HCT116 (cell line): ENCODE measurements at regions not wholly inside any gene's neighbourhood (a gene's known extent, or its start where the extent isn't known, plus 50 kb on each side); places are given as distances from the start of the nearest gene placed in this dataset.

Source experiments
- ATAC-seq: fragments of 200-7000 bp; cut with Tn5 transposase; 2 replicates; pipeline ENCODE4 v1.9.1; 2020; ENCODE audit warnings: mild to moderate bottlenecking, moderate library complexity
- BruUV-seq: library from RNA; stranded (reverse); fragments of 400-500 nt; replicated peaks from 2 replicates; lab custom pipeline; 2021; lab: Mats Ljungman, UMichigan
- CTCF ChIA-PET: fragments of 300-600 bp; sonication (Branson Sonifier 250); formaldehyde crosslinking; loops from one replicate; lab custom pipeline; 2021; ENCODE audit warnings: antibody characterized with exemption; lab: Charles Lee
- POLR2A ChIA-PET: fragments of 300-600, 350-600 bp; sonication (Branson Sonifier 250); formaldehyde crosslinking; loops from one replicate; lab custom pipeline; 2021; ENCODE audit warnings: antibody characterized with exemption; lab: Charles Lee
- RAD21 ChIA-PET, 2 experiments: fragments of 300-600 bp; sonication (Branson Sonifier 250); formaldehyde crosslinking; loops; one replicate each; lab custom pipeline; 2023; ENCODE audit warnings: low total read pairs in 2 of 2; ENCODE audit not compliant: uncharacterized antibody in 2 of 2, unreplicated experiment in 2 of 2, low non-redundant PET in 1 of 2; lab: Charles Lee
- DNase-seq: peaks from one replicate; pipeline ENCODE4 v3.0.0-alpha.2; 2010; ENCODE audit warnings: low read depth, low spot score
- H2AFZ ChIP-seq: fragments of 200-600 bp; shearing (Covaris generic), sonication (generic); 2 replicates; pipeline ENCODE4 v1.6.1; 2017; ENCODE audit warnings: low read depth, mixed run types, mixed read lengths, antibody characterized with exemption, low read length; ENCODE audit not compliant: poor library complexity, severe bottlenecking
- H3K27ac ChIP-seq: 2 replicates; pipeline ENCODE4 v1.5.1; 2012; ENCODE audit warnings: low read depth, low read length
- H3K27me3 ChIP-seq: fragments of 200-600 bp; sonication (generic); 2 replicates; pipeline ENCODE4 v1.6.1; 2016; ENCODE audit warnings: mixed run types, low read length, mixed read lengths; ENCODE audit not compliant: insufficient read depth
- H3K36me3 ChIP-seq, 2 experiments: fragments of 200-500 bp in 1 of 2; fragments of 200-600 bp in 1 of 2; sonication (Bioruptor generic) in 1 of 2; sonication (generic) in 1 of 2; 2 replicates each; pipeline versions ENCODE4 v1.5.1 to v1.6.1; 2014 to 2016; ENCODE audit warnings: low read length in 2 of 2, inconsistent platforms in 1 of 2, mixed read lengths in 1 of 2, mixed run types in 1 of 2; ENCODE audit not compliant: insufficient read depth in 2 of 2, control insufficient read depth in 1 of 2
- H3K4me1 ChIP-seq, 2 experiments: fragments of 200-600 bp in 1 of 2; sonication (generic) in 1 of 2; 2 replicates each; pipeline versions ENCODE4 v1.5.1 to v1.6.1; 2012 to 2017; ENCODE audit warnings: low read length in 2 of 2, inconsistent platforms in 1 of 2, mild to moderate bottlenecking in 1 of 2, mixed read lengths in 1 of 2, mixed run types in 1 of 2, moderate library complexity in 1 of 2; ENCODE audit not compliant: insufficient read depth in 2 of 2, control insufficient read depth in 1 of 2
- H3K4me2 ChIP-seq: fragments of 200-600 bp; sonication (generic); 2 replicates; pipeline ENCODE4 v1.6.1; 2017; ENCODE audit warnings: mixed run types, low read length, mixed read lengths
- H3K4me3 ChIP-seq, 2 experiments: fragments of 200-600 bp in 1 of 2; sonication (generic) in 1 of 2; replicated peaks in 1 of 2; 2 replicates each; pipeline ENCODE4 v1.5.1; 2011 to 2016; ENCODE audit warnings: low read length in 2 of 2, control low read depth in 1 of 2, low read depth in 1 of 2, mild to moderate bottlenecking in 1 of 2, mixed read lengths in 1 of 2, mixed run types in 1 of 2
- H3K79me2 ChIP-seq: fragments of 200-600 bp; sonication (generic); 2 replicates; pipeline ENCODE4 v1.6.1; 2017; ENCODE audit warnings: mild to moderate bottlenecking, mixed run types, low read length, moderate library complexity, mixed read lengths; ENCODE audit not compliant: insufficient read depth
- H3K9ac ChIP-seq: fragments of 200-600 bp; sonication (generic); 2 replicates; pipeline ENCODE4 v1.6.1; 2016; ENCODE audit warnings: low read length, mixed read lengths
- H3K9me2 ChIP-seq: fragments of 200-600 bp; sonication (generic), shearing (Covaris generic); 2 replicates; pipeline ENCODE4 v1.6.1; 2017; ENCODE audit warnings: mixed run types, mild to moderate bottlenecking, moderate library complexity; ENCODE audit not compliant: insufficient read depth
- H3K9me3 ChIP-seq, 2 experiments: fragments of 200-500 bp in 1 of 2; fragments of 200-600 bp in 1 of 2; sonication (Bioruptor generic) in 1 of 2; sonication (generic) in 1 of 2; 2 replicates each; pipeline ENCODE4 v1.6.1; 2014 to 2017; ENCODE audit warnings: low read length in 2 of 2, mixed read lengths in 2 of 2, inconsistent platforms in 1 of 2, low read depth in 1 of 2, mild to moderate bottlenecking in 1 of 2, mixed run types in 1 of 2, moderate library complexity in 1 of 2; ENCODE audit not compliant: control insufficient read depth in 1 of 2, insufficient read depth in 1 of 2
- H4K20me1 ChIP-seq: fragments of 200-600 bp; sonication (generic), shearing (Covaris generic); 2 replicates; pipeline ENCODE4 v1.6.1; 2017; ENCODE audit warnings: mixed run types, mild to moderate bottlenecking, moderate library complexity; ENCODE audit not compliant: insufficient read depth
- CBX3 ChIP-seq: IDR thresholded peaks from 2 replicates; pipeline ENCODE4 v1.6.1; 2012; ENCODE audit warnings: low read depth
- EZH2phosphoT487 ChIP-seq: fragments of 200-600 bp; IDR thresholded peaks from 2 replicates; pipeline ENCODE4 v1.6.1; 2018; ENCODE audit warnings: antibody characterized with exemption, borderline replicate concordance
- FOSL1 ChIP-seq: IDR thresholded peaks from 2 replicates; pipeline ENCODE4 v1.6.1; 2012; ENCODE audit warnings: low read depth
- POLR2A ChIP-seq: IDR thresholded peaks from 2 replicates; pipeline ENCODE4 v1.7.0; 2011; ENCODE audit warnings: borderline replicate concordance; ENCODE audit not compliant: insufficient read depth, insufficient read length; ENCODE audit errors: extremely low read depth
- POLR2AphosphoS5 ChIP-seq: IDR thresholded peaks from 2 replicates; pipeline ENCODE4 v1.6.1; 2011; ENCODE audit warnings: mild to moderate bottlenecking, low read depth, low read length, moderate library complexity
- SP1 ChIP-seq: IDR thresholded peaks from 2 replicates; pipeline ENCODE4 v1.6.1; 2012; ENCODE audit warnings: low read depth
- SRF ChIP-seq: IDR thresholded peaks from 2 replicates; pipeline ENCODE4 v1.6.1; 2012; ENCODE audit warnings: low read depth
- intact Hi-C: fragments of 100-400 bp; cut with micrococcal nuclease; formaldehyde crosslinking; loops from 2 replicates; pipeline ENCODE4 v1.10.0; 2022
- TF ChIP-seq, protein P1 (sequence below): IDR thresholded peaks from 2 replicates; pipeline ENCODE4 v1.6.1; 2012
- TF ChIP-seq, protein P2 (sequence below): IDR thresholded peaks from 2 replicates; pipeline ENCODE4 v1.6.1; 2011; ENCODE audit warnings: mild to moderate bottlenecking, low read length, moderate library complexity; ENCODE audit not compliant: insufficient replicate concordance; ENCODE audit errors: extremely low read depth

DNA sequence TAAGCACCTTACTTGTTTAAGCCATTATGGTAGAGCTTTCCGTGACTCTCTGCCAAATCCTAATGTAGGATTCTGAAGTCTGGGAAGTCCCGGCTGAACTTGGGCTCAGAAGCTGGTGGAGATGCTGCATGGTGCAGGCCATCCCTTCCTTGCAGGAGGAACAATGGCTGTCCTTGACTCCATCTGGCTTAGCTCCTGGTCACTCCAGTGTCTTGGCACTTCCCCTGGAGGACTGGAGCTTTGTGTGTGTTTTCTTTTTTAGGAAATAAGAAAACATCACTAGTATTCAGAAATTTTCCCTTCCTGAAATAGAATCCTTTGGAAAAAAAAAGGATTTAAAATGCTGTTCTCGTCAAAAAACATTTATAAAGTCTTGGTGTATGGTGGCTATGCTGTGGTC lies 209.3 kb upstream of the ROPN1 start:
- Histone ChIP-seq H2AFZ (no peak overlapping the region), H3K9ac (no peak overlapping the region), H4K20me1 (no peaks in the 10 kb centered on the region), H3K9me2 (no peaks in the 10 kb centered on the region), H3K9me3 (no peaks in the 10 kb centered on the region)
- BruUV-seq, result no TSS peak
- intact Hi-C loops, result no loop called here
- TF ChIP-seq SP1 (no peak), POLR2A (no peak)
- TF ChIP-seq, all 23 proteins: peak for 0
- H3K36me3 ChIP-seq, result no peaks in the 10 kb centered on the region
- H3K79me2 ChIP-seq, result no peaks in the 10 kb centered on the region
- CTCF ChIA-PET, result no interaction called here
- H3K27ac ChIP-seq, result no peak overlapping the region
- peaks cover 93% of the 10 kb centered on the region for H3K27me3 ChIP-seq
- no peaks in the 10 kb centered on the region for H3K4me1 ChIP-seq
- no peak overlapping the region for H3K4me2 ChIP-seq
- DNase-seq (no peak), ATAC-seq (no peak)
- H3K4me3 ChIP-seq, result no peak overlapping the region
- RAD21 ChIA-PET, result no interaction called here
- POLR2A ChIA-PET, result no interaction called here

DNA sequence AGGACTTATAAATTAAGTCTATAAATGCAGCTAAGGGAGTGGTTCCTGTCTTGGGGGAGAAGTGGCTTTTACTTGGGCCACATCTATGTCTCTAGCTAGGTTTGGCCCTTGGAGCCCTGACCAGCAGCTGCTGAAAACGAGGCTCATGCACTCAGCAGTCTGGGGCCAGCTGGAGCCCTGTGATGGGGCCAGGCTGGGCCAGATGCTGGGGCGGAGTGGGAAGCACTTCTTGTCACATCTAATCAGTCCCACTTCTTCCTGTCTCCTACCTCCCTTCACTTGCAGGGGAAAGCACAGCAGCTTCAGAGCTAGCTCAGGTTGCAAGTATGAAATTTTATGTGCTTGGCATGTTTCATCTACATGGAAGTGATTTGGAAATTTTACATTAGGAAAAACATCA lies 209.9 kb upstream of the ROPN1 start:
- POLR2A ChIA-PET, result no interaction called here
- Histone ChIP-seq H3K79me2 (no peaks in the 10 kb centered on the region), H3K27me3 (peaks cover 93% of the 10 kb centered on the region), H3K4me3 (no peak overlapping the region)
- no peak for DNase-seq
- RAD21 ChIA-PET, result no interaction called here
- TF ChIP-seq POLR2A (no peak), EZH2phosphoT487 (no peak), FOSL1 (no peak), CBX3 (no peak)
- TF ChIP-seq, all 23 proteins: peak for 0
- no peaks in the 10 kb centered on the region for H3K9me3 ChIP-seq
- no peak for ATAC-seq
- H3K4me2 ChIP-seq, result no peak overlapping the region
- H3K9ac ChIP-seq, result no peak overlapping the region
- H3K9me2 ChIP-seq, result no peaks in the 10 kb centered on the region
- BruUV-seq, result no TSS peak
- intact Hi-C loops, result no loop called here
- H3K4me1 ChIP-seq, result no peaks in the 10 kb centered on the region
- H3K36me3 ChIP-seq, result no peaks in the 10 kb centered on the region
- no peak overlapping the region for H2AFZ ChIP-seq
- no peak overlapping the region for H3K27ac ChIP-seq
- no peaks in the 10 kb centered on the region for H4K20me1 ChIP-seq
- CTCF ChIA-PET, result no interaction called here

DNA sequence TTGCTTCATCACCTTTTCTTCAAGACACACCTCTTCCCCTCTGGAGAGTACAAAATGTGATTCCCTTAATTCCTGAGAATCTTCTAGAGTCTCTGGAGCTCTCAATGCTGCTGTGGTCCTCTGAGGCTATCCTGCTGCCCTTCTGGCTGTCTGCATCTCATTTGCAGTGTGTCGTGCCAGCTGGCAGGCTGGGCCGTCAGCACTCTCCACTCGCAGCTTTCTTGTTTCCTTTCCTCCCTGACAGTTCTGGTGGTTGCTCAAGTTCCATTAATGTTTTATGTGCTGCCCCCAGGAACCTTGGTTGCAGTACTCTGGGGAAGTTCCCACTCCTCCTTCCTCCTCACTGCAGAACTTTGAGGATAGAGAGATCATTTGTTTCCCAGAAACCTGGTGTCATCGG lies 210.8 kb upstream of the ROPN1 start:
- H3K9ac ChIP-seq, result no peak overlapping the region
- no peak overlapping the region for H3K27ac ChIP-seq
- RAD21 ChIA-PET, result no interaction called here
- no peaks in the 10 kb centered on the region for H3K9me2 ChIP-seq
- H3K36me3 ChIP-seq, result no peaks in the 10 kb centered on the region
- H3K4me3 ChIP-seq, result no peak overlapping the region
- no peak overlapping the region for H3K4me2 ChIP-seq
- no peak overlapping the region for H2AFZ ChIP-seq
- no peaks in the 10 kb centered on the region for H3K4me1 ChIP-seq
- POLR2A ChIA-PET, result no interaction called here
- TF ChIP-seq POLR2AphosphoS5 (no peak), SRF (no peak), POLR2A (no peak)
- TF ChIP-seq, protein P1, sequence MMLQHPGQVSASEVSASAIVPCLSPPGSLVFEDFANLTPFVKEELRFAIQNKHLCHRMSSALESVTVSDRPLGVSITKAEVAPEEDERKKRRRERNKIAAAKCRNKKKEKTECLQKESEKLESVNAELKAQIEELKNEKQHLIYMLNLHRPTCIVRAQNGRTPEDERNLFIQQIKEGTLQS, result no peak
- TF ChIP-seq, protein P2, sequence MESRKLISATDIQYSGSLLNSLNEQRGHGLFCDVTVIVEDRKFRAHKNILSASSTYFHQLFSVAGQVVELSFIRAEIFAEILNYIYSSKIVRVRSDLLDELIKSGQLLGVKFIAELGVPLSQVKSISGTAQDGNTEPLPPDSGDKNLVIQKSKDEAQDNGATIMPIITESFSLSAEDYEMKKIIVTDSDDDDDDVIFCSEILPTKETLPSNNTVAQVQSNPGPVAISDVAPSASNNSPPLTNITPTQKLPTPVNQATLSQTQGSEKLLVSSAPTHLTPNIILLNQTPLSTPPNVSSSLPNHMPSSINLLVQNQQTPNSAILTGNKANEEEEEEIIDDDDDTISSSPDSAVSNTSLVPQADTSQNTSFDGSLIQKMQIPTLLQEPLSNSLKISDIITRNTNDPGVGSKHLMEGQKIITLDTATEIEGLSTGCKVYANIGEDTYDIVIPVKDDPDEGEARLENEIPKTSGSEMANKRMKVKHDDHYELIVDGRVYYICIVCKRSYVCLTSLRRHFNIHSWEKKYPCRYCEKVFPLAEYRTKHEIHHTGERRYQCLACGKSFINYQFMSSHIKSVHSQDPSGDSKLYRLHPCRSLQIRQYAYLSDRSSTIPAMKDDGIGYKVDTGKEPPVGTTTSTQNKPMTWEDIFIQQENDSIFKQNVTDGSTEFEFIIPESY, result no peak
- TF ChIP-seq, all 23 proteins: peak for 0
- H3K27me3 ChIP-seq, result peaks cover 93% of the 10 kb centered on the region
- BruUV-seq, result no TSS peak
- no peaks in the 10 kb centered on the region for H3K79me2 ChIP-seq
- no peaks in the 10 kb centered on the region for H3K9me3 ChIP-seq
- H4K20me1 ChIP-seq, result no peaks in the 10 kb centered on the region
- ATAC-seq, result no peak
- intact Hi-C loops, result no loop called here
- CTCF ChIA-PET, result interaction anchor here (1.2 kb wide), 1 partner anchor 44 kb away, joined by 3 read pairs; no protein-coding TSS in a partner anchor
- no peak for DNase-seq
